DOHH2 (cell line): ENCODE measurements at regions not wholly inside any gene's neighbourhood (a gene's known extent, or its start where the extent isn't known, plus 50 kb on each side); places are given as distances from the start of the nearest gene placed in this dataset.

Source experiments
- EZH2phosphoT487 ChIP-seq: fragments of 200-600 bp; sonication (generic); IDR thresholded peaks from 2 replicates; pipeline ENCODE4 v1.6.1; 2017; ENCODE audit warnings: borderline replicate concordance, mild to moderate bottlenecking, antibody characterized with exemption, low read length, moderate library complexity, mixed read lengths
- TF ChIP-seq, protein P1 (sequence below): fragments of 200-600 bp; sonication (generic); IDR thresholded peaks from one replicate; pipeline ENCODE4 v1.5.1; 2014; ENCODE audit warnings: antibody characterized with exemption, mild to moderate bottlenecking, low read depth, low read length; ENCODE audit not compliant: poor library complexity, severe bottlenecking

DNA sequence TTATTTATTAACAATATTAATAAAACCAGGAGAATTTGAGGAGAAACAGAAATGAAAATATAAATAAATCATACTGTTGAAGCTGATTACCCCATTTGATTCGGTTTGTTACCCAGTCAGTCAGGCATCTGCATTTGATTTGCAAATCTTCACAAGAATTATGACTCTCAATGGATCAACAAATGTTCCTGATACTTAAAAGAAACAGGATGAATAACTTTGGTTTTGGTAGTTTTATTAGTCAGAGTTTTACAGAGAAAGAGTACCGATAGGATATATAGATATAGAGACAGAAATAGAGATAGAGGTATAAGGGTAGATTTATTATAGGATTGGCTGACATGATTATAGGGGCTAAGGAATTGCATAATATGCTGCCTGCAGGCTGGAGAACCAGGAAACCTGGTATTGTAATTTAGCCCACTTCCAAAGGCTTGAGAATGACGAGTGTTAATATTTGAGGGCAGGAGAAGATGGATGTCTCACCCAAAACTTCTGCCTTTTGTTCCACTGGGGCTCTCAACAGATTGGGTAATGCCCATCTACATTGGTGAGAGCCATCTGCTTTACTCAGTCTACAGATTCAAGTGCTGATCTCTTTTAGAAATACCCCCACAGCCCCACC is 241.6 kb upstream of the COL8A1 start:
- TF ChIP-seq, protein P1, sequence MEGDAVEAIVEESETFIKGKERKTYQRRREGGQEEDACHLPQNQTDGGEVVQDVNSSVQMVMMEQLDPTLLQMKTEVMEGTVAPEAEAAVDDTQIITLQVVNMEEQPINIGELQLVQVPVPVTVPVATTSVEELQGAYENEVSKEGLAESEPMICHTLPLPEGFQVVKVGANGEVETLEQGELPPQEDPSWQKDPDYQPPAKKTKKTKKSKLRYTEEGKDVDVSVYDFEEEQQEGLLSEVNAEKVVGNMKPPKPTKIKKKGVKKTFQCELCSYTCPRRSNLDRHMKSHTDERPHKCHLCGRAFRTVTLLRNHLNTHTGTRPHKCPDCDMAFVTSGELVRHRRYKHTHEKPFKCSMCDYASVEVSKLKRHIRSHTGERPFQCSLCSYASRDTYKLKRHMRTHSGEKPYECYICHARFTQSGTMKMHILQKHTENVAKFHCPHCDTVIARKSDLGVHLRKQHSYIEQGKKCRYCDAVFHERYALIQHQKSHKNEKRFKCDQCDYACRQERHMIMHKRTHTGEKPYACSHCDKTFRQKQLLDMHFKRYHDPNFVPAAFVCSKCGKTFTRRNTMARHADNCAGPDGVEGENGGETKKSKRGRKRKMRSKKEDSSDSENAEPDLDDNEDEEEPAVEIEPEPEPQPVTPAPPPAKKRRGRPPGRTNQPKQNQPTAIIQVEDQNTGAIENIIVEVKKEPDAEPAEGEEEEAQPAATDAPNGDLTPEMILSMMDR: no peak
- no peak for TF ChIP-seq EZH2phosphoT487
